GM19351 (cell line): ENCODE measurements at regions not wholly inside any gene's neighbourhood (a gene's known extent, or its start where the extent isn't known, plus 50 kb on each side); places are given as distances from the start of the nearest gene placed in this dataset.

Experiments
- ATAC-seq: cut with Tn5 transposase; IDR thresholded peaks from one replicate; pipeline ENCODE4 v1.9.1; 2021; ENCODE audit warnings: mild to moderate bottlenecking, moderate library complexity; ENCODE audit not compliant: unreplicated experiment

DNA sequence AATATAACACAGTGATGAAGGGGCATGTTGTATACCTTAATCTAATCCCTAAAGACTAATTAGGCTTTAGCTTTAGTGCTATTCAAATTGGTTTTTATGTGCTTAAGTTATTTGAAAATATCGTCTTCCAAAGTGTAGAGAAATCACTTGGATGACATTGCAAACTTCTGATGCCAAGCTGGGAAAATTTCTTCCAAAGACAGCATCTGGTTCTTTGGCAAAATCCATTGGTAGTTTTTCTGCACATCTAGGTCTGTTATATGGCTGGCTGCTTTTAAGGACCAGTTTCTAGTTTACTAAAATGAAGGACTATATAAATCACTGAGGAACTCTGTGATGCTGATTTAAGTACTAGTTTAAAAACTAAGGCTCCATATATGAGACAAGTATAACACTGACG lies 2362.3 kb downstream of the PCDH9 start:
- no peak for ATAC-seq

- no peak for ATAC-seq
Measured at GRCh38 chr13:64866331-64866730, 2363.8 kb downstream of the PCDH9 start.

GRCh38 chr13:64855506-64855905 lies 2374.6 kb downstream of the PCDH9 start:
- ATAC-seq = no peak

- ATAC-seq = no peak
Measured at GRCh38 chr13:64850017-64850416, 2380.1 kb downstream of the PCDH9 start.

DNA sequence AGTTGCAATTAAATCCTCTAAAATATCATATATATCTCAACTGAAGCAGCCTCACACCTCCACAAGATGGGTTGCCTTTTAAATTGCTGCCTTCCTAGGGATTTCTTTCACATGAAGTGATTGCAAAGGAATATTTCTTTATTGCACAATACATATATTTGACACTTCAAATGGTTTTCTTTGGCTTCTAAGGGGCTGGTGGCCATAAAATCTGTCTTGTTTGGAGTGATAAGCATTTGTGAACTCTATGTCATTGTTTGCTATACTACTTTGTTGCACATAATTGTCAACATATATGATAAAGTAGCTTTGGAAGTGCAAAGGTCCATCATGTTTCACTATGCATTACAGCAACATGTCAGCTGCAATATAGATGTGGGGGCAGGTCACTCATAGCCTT lies 2380.9 kb downstream of the PCDH9 start:
- no peak for ATAC-seq

DNA sequence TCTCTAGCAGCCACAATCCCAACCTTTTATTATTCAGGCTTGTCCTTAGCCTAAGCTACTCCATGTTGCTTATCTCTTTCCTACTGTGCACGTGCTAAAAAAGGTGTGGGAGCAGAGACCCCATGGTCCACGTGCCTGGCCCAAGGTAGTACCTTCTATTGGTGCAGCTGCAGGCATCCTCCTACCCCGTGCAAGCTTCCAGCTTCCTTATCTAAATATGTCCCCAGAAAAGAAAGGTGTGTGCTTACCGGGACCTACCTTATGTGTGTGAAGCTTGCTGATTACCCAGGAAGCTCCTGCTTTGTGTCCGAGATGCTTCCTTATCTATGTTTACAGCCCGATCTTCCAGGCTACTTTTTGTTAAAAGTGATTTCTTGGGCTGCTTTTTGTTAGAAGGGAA lies 2382.4 kb downstream of the PCDH9 start:
- no peak for ATAC-seq

- ATAC-seq = no peak
Measured at GRCh38 chr13:64845110-64845509, 2385.0 kb downstream of the PCDH9 start.

- no peak for ATAC-seq
Measured at GRCh38 chr13:64819081-64819480, 2411.1 kb downstream of the PCDH9 start.

GRCh38 chr13:64817691-64818090 lies 2412.4 kb downstream of the PCDH9 start:
- no peak for ATAC-seq

- ATAC-seq = no peak
Measured at GRCh38 chr13:64810750-64811149, 2419.4 kb downstream of the PCDH9 start.

GRCh38 chr13:64808704-64809103 lies 2421.4 kb downstream of the PCDH9 start:
- no peak for ATAC-seq

GRCh38 chr13:64801768-64802167 lies 2428.4 kb downstream of the PCDH9 start:
- no peak for ATAC-seq

DNA sequence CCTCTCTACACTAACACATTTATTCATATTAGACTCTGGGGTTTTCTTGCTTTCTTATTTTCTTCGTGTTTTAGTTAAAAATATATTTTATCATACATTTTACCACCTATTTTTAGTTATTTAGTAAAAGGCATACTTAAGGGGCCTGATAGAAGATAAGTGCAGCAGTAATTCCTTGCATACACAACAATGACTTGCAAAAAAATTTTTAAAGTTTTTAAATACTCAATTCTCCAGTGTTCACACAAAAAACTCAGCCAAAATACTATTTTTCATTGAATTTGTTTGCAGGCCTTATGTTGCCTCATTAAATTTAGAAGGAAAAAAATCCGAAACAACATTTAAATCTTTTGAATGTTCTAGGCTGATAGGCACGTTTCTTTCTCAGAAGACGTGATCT lies 2431.7 kb downstream of the PCDH9 start:
- ATAC-seq = no peak

GRCh38 chr13:64793592-64793991 lies 2436.5 kb downstream of the PCDH9 start:
- ATAC-seq = no peak

DNA sequence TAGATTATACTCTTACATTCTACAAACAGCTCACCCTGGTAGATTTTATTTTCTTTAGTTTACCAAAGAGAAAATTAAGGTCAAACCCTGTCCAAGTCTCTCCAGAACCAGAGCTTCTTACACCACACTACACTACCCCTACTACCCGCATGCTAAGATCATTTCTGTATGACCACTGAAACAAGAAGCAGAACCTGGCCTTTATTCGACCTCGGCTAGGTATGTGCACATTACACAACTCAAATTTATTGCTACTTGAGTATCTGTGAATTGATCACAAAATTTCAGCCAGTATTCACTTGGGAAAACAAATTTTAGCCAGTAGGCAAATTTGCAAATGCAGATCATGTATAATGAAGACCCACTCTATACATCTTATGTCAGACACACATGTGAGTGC lies 2437.0 kb downstream of the PCDH9 start:
- no peak for ATAC-seq

- ATAC-seq = no peak
Measured at GRCh38 chr13:64791373-64791772, 2438.8 kb downstream of the PCDH9 start.

- ATAC-seq = no peak
Measured at GRCh38 chr13:64782466-64782865, 2447.7 kb downstream of the PCDH9 start.

- ATAC-seq = no peak
Measured at GRCh38 chr13:64778002-64778401, 2452.1 kb downstream of the PCDH9 start.

- no peak for ATAC-seq
Measured at GRCh38 chr13:64774915-64775314, 2455.2 kb downstream of the PCDH9 start.

DNA sequence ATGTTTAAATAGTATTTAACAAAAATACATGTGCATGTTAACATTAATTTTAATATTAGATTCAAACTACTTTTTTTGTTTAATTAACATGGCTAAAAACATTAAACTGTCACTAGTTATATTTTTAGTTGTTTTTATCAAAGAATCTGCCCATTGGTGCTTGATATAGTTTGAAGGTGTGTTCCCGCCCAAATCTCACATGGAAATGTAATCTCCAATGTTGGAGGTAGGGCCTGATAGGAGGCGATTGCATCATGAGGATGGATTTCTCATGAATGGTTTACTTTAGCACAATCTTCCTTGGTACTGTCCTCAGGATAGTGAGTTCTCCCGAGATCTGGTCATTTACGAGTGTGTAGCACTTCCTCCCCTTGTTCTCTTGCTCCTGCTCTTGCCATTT lies 2459.4 kb downstream of the PCDH9 start:
- ATAC-seq = no peak

- no peak for ATAC-seq
Measured at GRCh38 chr13:64767054-64767453, 2463.1 kb downstream of the PCDH9 start.

GRCh38 chr13:64765636-64766035 lies 2464.5 kb downstream of the PCDH9 start:
- ATAC-seq = no peak

DNA sequence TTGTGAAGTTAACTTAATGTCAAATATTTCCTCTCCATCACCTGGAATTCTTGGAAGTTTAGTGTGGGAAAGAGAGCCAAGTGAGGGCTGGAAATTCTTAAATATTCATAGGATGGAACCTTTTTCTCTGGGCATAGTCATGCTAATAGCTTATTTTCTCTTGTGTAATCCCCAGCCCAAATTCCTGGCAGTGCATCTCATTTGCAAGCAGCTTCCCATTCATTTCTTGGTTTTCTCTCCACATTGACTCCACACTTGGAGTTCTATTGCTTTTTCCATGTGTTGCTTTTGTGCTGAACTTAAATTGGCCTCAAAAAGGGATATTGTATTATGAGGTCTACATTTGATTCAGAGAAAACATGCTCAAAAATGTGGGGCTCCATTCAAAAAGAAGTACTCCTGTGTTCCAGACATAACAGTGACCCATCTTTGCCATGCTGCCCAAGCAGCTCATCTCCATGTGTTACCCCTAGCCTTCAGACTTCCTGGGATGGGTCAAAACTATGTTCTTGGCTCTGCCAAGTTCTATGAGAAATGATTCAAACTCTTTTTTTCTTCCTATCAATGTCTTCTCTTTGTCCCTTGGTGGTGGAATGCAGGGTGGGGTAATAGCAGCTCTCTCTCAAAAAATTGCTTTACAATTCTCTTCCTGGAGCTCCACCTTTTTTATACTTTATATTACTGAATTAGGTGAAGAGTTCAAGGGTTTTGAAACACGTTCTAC lies 2471.5 kb downstream of the PCDH9 start:
- ATAC-seq = no peak
